ENCODE measurements at regions not wholly inside any gene's neighbourhood (a gene's known extent, or its start where the extent isn't known, plus 50 kb on each side); places are given as distances from the start of the nearest gene placed in this dataset.
"Not testable (repeated sequence)": the region's sequence is repeated elsewhere in the genome, so short reads cannot be mapped to it uniquely, and the experiment has no call there.

DNA sequence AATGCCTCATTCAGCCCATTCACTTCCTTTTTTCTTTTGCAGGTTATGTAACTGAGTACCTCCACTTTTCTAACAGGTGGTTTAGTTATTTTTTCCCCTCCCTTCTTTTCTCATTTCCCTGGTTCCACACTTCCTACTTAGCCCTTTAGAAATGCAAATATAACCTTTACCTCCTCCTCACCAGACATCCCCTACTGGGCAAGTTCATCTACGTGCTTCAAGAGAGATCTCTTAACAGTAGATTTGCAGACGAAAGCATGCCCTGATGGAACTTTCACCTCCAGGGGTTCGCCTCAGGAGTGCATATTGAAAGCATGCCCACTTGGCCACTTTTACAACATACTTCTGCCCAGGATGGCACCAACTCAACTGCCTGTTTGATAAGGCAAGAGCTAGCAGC, 314.1 kb upstream of the LRRC3B start (continued):
- TF ChIP-seq, protein P1, sequence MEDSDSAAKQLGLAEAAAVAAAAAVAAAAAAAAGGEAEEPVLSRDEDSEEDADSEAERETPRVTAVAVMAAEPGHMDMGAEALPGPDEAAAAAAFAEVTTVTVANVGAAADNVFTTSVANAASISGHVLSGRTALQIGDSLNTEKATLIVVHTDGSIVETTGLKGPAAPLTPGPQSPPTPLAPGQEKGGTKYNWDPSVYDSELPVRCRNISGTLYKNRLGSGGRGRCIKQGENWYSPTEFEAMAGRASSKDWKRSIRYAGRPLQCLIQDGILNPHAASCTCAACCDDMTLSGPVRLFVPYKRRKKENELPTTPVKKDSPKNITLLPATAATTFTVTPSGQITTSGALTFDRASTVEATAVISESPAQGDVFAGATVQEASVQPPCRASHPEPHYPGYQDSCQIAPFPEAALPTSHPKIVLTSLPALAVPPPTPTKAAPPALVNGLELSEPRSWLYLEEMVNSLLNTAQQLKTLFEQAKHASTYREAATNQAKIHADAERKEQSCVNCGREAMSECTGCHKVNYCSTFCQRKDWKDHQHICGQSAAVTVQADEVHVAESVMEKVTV (CRISPR knock-in tag; IDR thresholded peaks at IDR 0.05), result no peak
- no peak for TF ChIP-seq HMG20A (CRISPR knock-in tag; conservative IDR thresholded peaks at IDR 0.05)
- no peak for TF ChIP-seq NFE2L1 (tag; IDR thresholded peaks at IDR 0.05; ENCODE audit: borderline replicate concordance, low read depth)
- TF ChIP-seq RFX7 (CRISPR knock-in tag; IDR thresholded peaks at IDR 0.05), result no peak
- no peak for TF ChIP-seq DPF2 (IDR thresholded peaks at IDR 0.05)
- TF ChIP-seq, protein P2, sequence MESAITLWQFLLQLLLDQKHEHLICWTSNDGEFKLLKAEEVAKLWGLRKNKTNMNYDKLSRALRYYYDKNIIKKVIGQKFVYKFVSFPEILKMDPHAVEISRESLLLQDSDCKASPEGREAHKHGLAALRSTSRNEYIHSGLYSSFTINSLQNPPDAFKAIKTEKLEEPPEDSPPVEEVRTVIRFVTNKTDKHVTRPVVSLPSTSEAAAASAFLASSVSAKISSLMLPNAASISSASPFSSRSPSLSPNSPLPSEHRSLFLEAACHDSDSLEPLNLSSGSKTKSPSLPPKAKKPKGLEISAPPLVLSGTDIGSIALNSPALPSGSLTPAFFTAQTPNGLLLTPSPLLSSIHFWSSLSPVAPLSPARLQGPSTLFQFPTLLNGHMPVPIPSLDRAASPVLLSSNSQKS (CRISPR knock-in tag; IDR thresholded peaks at IDR 0.05), result no peak
- no peak for TF ChIP-seq MCM7 (IDR thresholded peaks at IDR 0.05)
- no peak for TF ChIP-seq RCOR1 (IDR thresholded peaks at IDR 0.05; ENCODE audit: borderline replicate concordance in 1 of 2, low read depth in 2 of 2, low read length in 2 of 2)
- TF ChIP-seq, protein P3, sequence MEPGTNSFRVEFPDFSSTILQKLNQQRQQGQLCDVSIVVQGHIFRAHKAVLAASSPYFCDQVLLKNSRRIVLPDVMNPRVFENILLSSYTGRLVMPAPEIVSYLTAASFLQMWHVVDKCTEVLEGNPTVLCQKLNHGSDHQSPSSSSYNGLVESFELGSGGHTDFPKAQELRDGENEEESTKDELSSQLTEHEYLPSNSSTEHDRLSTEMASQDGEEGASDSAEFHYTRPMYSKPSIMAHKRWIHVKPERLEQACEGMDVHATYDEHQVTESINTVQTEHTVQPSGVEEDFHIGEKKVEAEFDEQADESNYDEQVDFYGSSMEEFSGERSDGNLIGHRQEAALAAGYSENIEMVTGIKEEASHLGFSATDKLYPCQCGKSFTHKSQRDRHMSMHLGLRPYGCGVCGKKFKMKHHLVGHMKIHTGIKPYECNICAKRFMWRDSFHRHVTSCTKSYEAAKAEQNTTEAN (CRISPR knock-in tag; IDR thresholded peaks at IDR 0.05), result no peak
- TF ChIP-seq FOXK1 (CRISPR knock-in tag; IDR thresholded peaks at IDR 0.05; ENCODE audit: borderline replicate concordance), result no peak
- TF ChIP-seq SMARCC2 (IDR thresholded peaks at IDR 0.05; ENCODE audit: low read depth), result no peak
- no peak for TF ChIP-seq PTRF (tag; IDR thresholded peaks at IDR 0.05)
- TF ChIP-seq XRCC3 (IDR thresholded peaks at IDR 0.05), result no peak
- no peak for TF ChIP-seq LCOR (CRISPR knock-in tag; IDR thresholded peaks at IDR 0.05)
- no peak for TF ChIP-seq KAT7 (CRISPR knock-in tag; IDR thresholded peaks at IDR 0.05; ENCODE audit: borderline replicate concordance)
- TF ChIP-seq, protein P4, sequence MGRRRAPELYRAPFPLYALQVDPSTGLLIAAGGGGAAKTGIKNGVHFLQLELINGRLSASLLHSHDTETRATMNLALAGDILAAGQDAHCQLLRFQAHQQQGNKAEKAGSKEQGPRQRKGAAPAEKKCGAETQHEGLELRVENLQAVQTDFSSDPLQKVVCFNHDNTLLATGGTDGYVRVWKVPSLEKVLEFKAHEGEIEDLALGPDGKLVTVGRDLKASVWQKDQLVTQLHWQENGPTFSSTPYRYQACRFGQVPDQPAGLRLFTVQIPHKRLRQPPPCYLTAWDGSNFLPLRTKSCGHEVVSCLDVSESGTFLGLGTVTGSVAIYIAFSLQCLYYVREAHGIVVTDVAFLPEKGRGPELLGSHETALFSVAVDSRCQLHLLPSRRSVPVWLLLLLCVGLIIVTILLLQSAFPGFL (CRISPR knock-in tag; IDR thresholded peaks at IDR 0.05), result no peak
- TF ChIP-seq KDM1A (IDR thresholded peaks at IDR 0.05), result no peak
- TF ChIP-seq HCFC1 (IDR thresholded peaks at IDR 0.05; ENCODE audit: low read depth, low read length), result no peak

DNA sequence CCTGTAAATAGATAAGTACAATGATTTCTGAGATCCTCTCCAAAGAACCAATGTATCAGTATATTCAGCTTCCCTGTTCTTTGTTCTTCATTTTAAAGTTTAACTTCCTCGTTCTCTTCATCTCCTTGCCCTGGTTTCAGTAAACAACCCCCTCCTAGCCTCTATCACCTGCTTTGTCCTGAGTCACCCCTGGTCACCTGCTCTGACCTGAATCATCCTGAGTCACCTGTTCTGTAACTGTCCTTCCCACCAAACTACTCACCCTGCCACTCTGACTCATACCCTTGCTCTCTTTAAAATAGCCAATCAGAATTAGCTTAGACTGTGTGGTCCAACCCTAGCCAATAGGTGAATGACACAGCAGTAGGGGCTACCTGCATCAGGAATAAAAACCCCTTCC, 313.0 kb upstream of the LRRC3B start:
- WGBS (ENCODE audit: insufficient coverage, low coverage, missing lambda C conversion rate), result 0% methylated on average over 1 of the region's 1 CpG
- H3K9me1 ChIP-seq (ENCODE audit: control insufficient read depth, insufficient read depth, low read length); H3K36me3 ChIP-seq (ENCODE audit: control insufficient read depth, insufficient read depth, low read length); H3K27me3 ChIP-seq (ENCODE audit: control insufficient read depth in 2 of 2, insufficient read depth in 2 of 2, low read length in 2 of 2); POLR2A ChIA-PET; H3K79me2 ChIP-seq (ENCODE audit: control insufficient read depth, insufficient read depth, low read length); H3K27ac ChIP-seq (ENCODE audit: extremely low read depth, low read depth, low read length); H3K9ac ChIP-seq (ENCODE audit: insufficient read depth in 1 of 2, low read depth in 2 of 2, low read length in 2 of 2); FAIRE-seq; H3K4me3 ChIP-seq; H3K9me3 ChIP-seq (replicated peaks; ENCODE audit: control insufficient read depth, insufficient read depth, low read depth, low read length); intact Hi-C loops (cut with micrococcal nuclease); H4K20me1 ChIP-seq (replicated peaks; ENCODE audit: control insufficient read depth, insufficient read depth, low read length); H2AFZ ChIP-seq (ENCODE audit: low read depth, low read length); H3K4me1 ChIP-seq (replicated peaks in 1 of 2; ENCODE audit: control insufficient read depth in 2 of 2, insufficient read depth in 2 of 2, low read length in 2 of 2); DNase-seq (ENCODE audit: extremely low read depth in 1 of 4, low spot score in 3 of 4); BruUV-seq (replicated peaks); in situ Hi-C loops (cut with MboI); H3K4me2 ChIP-seq (ENCODE audit: insufficient read depth, low read length); CTCF ChIA-PET (ENCODE audit: low intra/inter-chr PET ratio); ATAC-seq: not testable (repeated sequence)

All from K562 (cell line).